ENCODE measurements at regions not wholly inside any gene's neighbourhood (a gene's known extent, or its start where the extent isn't known, plus 50 kb on each side); places are given as distances from the start of the nearest gene placed in this dataset.

GRCh38 chr5:143479394-143479793 is 75.9 kb upstream of the NR3C1 start:
- H3K9me3 ChIP-seq (ENCODE audit: insufficient read depth, low read depth) = no peaks in the 10 kb centered on the region
- CTCF ChIA-PET = no interaction called here
- intact Hi-C loops (cut with micrococcal nuclease; ENCODE audit: unreplicated experiment) = no loop called here
- no peaks in the 10 kb centered on the region for H3K36me3 ChIP-seq (ENCODE audit: low read depth)
- peak in 1 of 2 experiments; percentile 89 for DNase-seq
- peaks cover 24% of the 10 kb centered on the region for H3K4me1 ChIP-seq (replicated peaks; ENCODE audit: insufficient read depth)
- H2AFZ ChIP-seq = no peak overlapping the region
- H3K4me3 ChIP-seq = no peak overlapping the region
- no peaks in the 10 kb centered on the region for H3K9me2 ChIP-seq (ENCODE audit: insufficient read depth)
- POLR2A ChIA-PET (ENCODE audit: unreplicated experiment) = no interaction called here
- TF ChIP-seq, protein P1, sequence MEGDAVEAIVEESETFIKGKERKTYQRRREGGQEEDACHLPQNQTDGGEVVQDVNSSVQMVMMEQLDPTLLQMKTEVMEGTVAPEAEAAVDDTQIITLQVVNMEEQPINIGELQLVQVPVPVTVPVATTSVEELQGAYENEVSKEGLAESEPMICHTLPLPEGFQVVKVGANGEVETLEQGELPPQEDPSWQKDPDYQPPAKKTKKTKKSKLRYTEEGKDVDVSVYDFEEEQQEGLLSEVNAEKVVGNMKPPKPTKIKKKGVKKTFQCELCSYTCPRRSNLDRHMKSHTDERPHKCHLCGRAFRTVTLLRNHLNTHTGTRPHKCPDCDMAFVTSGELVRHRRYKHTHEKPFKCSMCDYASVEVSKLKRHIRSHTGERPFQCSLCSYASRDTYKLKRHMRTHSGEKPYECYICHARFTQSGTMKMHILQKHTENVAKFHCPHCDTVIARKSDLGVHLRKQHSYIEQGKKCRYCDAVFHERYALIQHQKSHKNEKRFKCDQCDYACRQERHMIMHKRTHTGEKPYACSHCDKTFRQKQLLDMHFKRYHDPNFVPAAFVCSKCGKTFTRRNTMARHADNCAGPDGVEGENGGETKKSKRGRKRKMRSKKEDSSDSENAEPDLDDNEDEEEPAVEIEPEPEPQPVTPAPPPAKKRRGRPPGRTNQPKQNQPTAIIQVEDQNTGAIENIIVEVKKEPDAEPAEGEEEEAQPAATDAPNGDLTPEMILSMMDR (conservative IDR thresholded peaks at IDR 0.05) = no peak
- no peak for TF ChIP-seq EZH2 (IDR thresholded peaks at IDR 0.05; ENCODE audit: low read depth)
- H3F3A ChIP-seq (ENCODE audit: insufficient read depth, low read depth) = peaks cover 6% of the 10 kb centered on the region; the same call in 1 of the 2 replicates
- peak overlapping the region; percentile 38 for H3K27ac ChIP-seq
- no peaks in the 10 kb centered on the region for H4K20me1 ChIP-seq (ENCODE audit: insufficient read depth)
- no peaks in the 10 kb centered on the region for H3K27me3 ChIP-seq (ENCODE audit: insufficient read depth, low read depth)
- no peaks in the 10 kb centered on the region for H3K79me2 ChIP-seq (ENCODE audit: low read depth)
- BruUV-seq (replicated peaks) = no TSS peak
- peak overlapping the region; percentile 18 for H3K4me2 ChIP-seq

DNA sequence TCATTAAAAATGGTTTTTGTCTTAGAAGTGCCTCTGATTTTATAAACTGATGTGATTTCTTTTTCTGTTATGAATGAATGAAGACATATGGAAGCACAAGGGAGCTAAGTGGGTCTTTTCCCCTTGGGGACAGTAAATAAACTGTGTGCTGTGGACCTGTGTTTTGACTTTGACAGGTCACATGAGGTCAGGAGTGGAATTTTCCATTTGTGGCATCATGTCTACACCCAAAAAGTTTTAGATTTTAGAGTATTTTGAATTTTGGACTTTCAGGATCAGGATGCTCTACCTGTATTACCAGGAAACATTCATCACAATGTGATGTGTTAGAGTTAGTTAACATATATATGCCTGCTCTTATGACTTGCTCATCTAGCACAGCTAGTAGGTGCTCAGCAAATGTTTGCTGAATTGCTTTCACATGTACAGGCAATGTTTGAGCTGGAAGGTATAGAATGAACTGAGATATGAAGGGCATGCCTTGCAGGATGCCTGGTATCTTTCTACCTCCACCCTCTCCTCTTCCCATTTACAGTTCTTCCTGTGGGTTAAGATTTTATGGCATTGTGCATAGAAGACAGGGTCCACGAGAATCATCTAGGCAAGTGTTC is 73.2 kb upstream of the NR3C1 start:
- H3K27ac ChIP-seq = no peak overlapping the region
- H3K4me2 ChIP-seq = no peak overlapping the region
- no peak overlapping the region for H2AFZ ChIP-seq
- no peaks in the 10 kb centered on the region for H4K20me1 ChIP-seq (ENCODE audit: insufficient read depth)
- no peak overlapping the region for H3K4me3 ChIP-seq
- intact Hi-C loops (cut with micrococcal nuclease; ENCODE audit: unreplicated experiment) = no loop called here
- POLR2A ChIA-PET (ENCODE audit: unreplicated experiment) = no interaction called here
- BruUV-seq (replicated peaks) = no TSS peak
- peaks cover 6% of the 10 kb centered on the region; the same call in 1 of the 2 replicates for H3F3A ChIP-seq (ENCODE audit: insufficient read depth, low read depth)
- no peaks in the 10 kb centered on the region for H3K36me3 ChIP-seq (ENCODE audit: low read depth)
- peaks cover 18% of the 10 kb centered on the region for H3K4me1 ChIP-seq (replicated peaks; ENCODE audit: insufficient read depth)
- H3K9me2 ChIP-seq (ENCODE audit: insufficient read depth) = no peaks in the 10 kb centered on the region
- no peaks in the 10 kb centered on the region for H3K79me2 ChIP-seq (ENCODE audit: low read depth)
- CTCF ChIA-PET = no interaction called here
- no peaks in the 10 kb centered on the region for H3K27me3 ChIP-seq (ENCODE audit: insufficient read depth, low read depth)
- TF ChIP-seq EZH2 (IDR thresholded peaks at IDR 0.05; ENCODE audit: low read depth) = no peak
- TF ChIP-seq, protein P1 (conservative IDR thresholded peaks at IDR 0.05) = no peak
- no peak for DNase-seq
- H3K9me3 ChIP-seq (ENCODE audit: insufficient read depth, low read depth) = no peaks in the 10 kb centered on the region

- Histone ChIP-seq H3K9me3 (ENCODE audit: insufficient read depth, low read depth) (no peaks in the 10 kb centered on the region), H3K9me2 (ENCODE audit: insufficient read depth) (no peaks in the 10 kb centered on the region), H3K4me2 (no peak overlapping the region), H3K4me1 (replicated peaks; ENCODE audit: insufficient read depth) (peaks cover 8% of the 10 kb centered on the region), H4K20me1 (ENCODE audit: insufficient read depth) (no peaks in the 10 kb centered on the region), H3K36me3 (ENCODE audit: low read depth) (no peaks in the 10 kb centered on the region), H3K27ac (no peak overlapping the region), H3K4me3 (no peak overlapping the region), H2AFZ (no peak overlapping the region), H3F3A (ENCODE audit: insufficient read depth, low read depth) (peaks cover under 1% of the 10 kb centered on the region; the same call in 1 of the 2 replicates), H3K79me2 (ENCODE audit: low read depth) (no peaks in the 10 kb centered on the region), H3K27me3 (ENCODE audit: insufficient read depth, low read depth) (no peaks in the 10 kb centered on the region)
- no peak for TF ChIP-seq EZH2 (IDR thresholded peaks at IDR 0.05; ENCODE audit: low read depth)
- TF ChIP-seq, protein P1 (conservative IDR thresholded peaks at IDR 0.05) = no peak
- no TSS peak for BruUV-seq (replicated peaks)
- POLR2A ChIA-PET (ENCODE audit: unreplicated experiment) = no interaction called here
- intact Hi-C loops (cut with micrococcal nuclease; ENCODE audit: unreplicated experiment) = no loop called here
- DNase-seq = no peak
- CTCF ChIA-PET = no interaction called here
Measured at GRCh38 chr5:143474616-143475015, 71.1 kb upstream of the NR3C1 start.

Data from PC-9 (cell line).